A673 (cell line): ENCODE measurements at regions not wholly inside any gene's neighbourhood (a gene's known extent, or its start where the extent isn't known, plus 50 kb on each side); places are given as distances from the start of the nearest gene placed in this dataset.
A peak's percentile ranks its signal among the peaks of the same experiment; 100 is the strongest.

ENCODE experiments used
- BruUV-seq: library from RNA; stranded (reverse); fragments of 400-500 nt; replicated peaks from 2 replicates; lab custom pipeline; 2021; lab: Mats Ljungman, UMichigan
- CTCF ChIA-PET: fragments of 300-600 bp; sonication (Branson Sonifier 250); formaldehyde crosslinking; loops from one replicate; lab custom pipeline; 2022; ENCODE audit warnings: antibody characterized with exemption; lab: Charles Lee
- POLR2A ChIA-PET: fragments of 300-600 bp; sonication (Branson Sonifier 250); formaldehyde crosslinking; loops from one replicate; lab custom pipeline; 2022; ENCODE audit warnings: antibody characterized with exemption; ENCODE audit not compliant: low non-redundant PET; lab: Charles Lee
- DNase-seq: peaks from one replicate; pipeline ENCODE4 v3.0.0-alpha.2; 2015; ENCODE audit warnings: low spot score
- H3K27ac ChIP-seq: fragments of 200-600 bp; sonication (generic); 2 replicates; pipeline ENCODE4 v1.5.1; 2016; ENCODE audit warnings: mixed run types, low read depth, mild to moderate bottlenecking, mixed read lengths, antibody characterized with exemption, low read length; ENCODE audit not compliant: poor library complexity, severe bottlenecking
- H3K27me3 ChIP-seq: fragments of 200-600 bp; sonication (generic); replicated peaks from 2 replicates; pipeline ENCODE4 v1.6.1; 2017; ENCODE audit warnings: mixed run types, low read depth, mild to moderate bottlenecking, mixed read lengths, antibody characterized with exemption, low read length; ENCODE audit not compliant: insufficient read depth, poor library complexity
- H3K36me3 ChIP-seq: fragments of 200-600 bp; sonication (generic); 2 replicates; pipeline ENCODE4 v1.6.1; 2016; ENCODE audit warnings: mixed run types, mild to moderate bottlenecking, mixed read lengths, antibody characterized with exemption, low read length; ENCODE audit not compliant: insufficient read depth, poor library complexity, severe bottlenecking
- H3K4me1 ChIP-seq: fragments of 200-600 bp; sonication (generic); 2 replicates; pipeline ENCODE4 v1.6.1; 2017; ENCODE audit warnings: mixed run types, mild to moderate bottlenecking, mixed read lengths, antibody characterized with exemption, low read length; ENCODE audit not compliant: insufficient read depth, poor library complexity, severe bottlenecking
- H3K4me3 ChIP-seq: fragments of 200-600 bp; sonication (generic); 2 replicates; pipeline ENCODE4 v1.5.1; 2016; ENCODE audit warnings: low read depth, mixed run types, mild to moderate bottlenecking, mixed read lengths, low read length; ENCODE audit not compliant: poor library complexity, severe bottlenecking
- H3K9me3 ChIP-seq: fragments of 200-600 bp; sonication (generic); 2 replicates; pipeline ENCODE4 v1.6.1; 2016; ENCODE audit warnings: mixed run types, low read depth, mild to moderate bottlenecking, mixed read lengths, antibody characterized with exemption, low read length; ENCODE audit not compliant: poor library complexity, severe bottlenecking
- CTCF ChIP-seq: fragments of 300-800, 200-600 bp; sonication (generic); conservative IDR thresholded peaks from 2 replicates; pipeline ENCODE4 v1.5.1; 2017; ENCODE audit warnings: low read depth, mild to moderate bottlenecking, antibody characterized with exemption, low read length, moderate library complexity, mixed read lengths
- EZH2 ChIP-seq: fragments of 200-600 bp; sonication (generic); IDR thresholded peaks from 2 replicates; pipeline ENCODE4 v1.6.1; 2017; ENCODE audit warnings: borderline replicate concordance, low read depth, mild to moderate bottlenecking, mixed read lengths, antibody characterized with exemption, low read length; ENCODE audit not compliant: poor library complexity, severe bottlenecking
- intact Hi-C: fragments of 100-400 bp; cut with micrococcal nuclease; formaldehyde crosslinking; loops from one replicate; pipeline ENCODE4 v1.10.0; 2022; ENCODE audit not compliant: unreplicated experiment

GRCh38 chr4:45345558-45345957 is 619.2 kb upstream of the GNPDA2 start:
- intact Hi-C loops, result no loop called here
- CTCF ChIA-PET, result no interaction called here

GRCh38 chr4:45331802-45332201 is 605.4 kb upstream of the GNPDA2 start:
- ChIA-PET CTCF (no interaction called here), POLR2A (no interaction called here)
- no peaks in the 10 kb centered on the region for H3K27me3 ChIP-seq
- intact Hi-C loops, result no loop called here
- no peaks in the 10 kb centered on the region for H3K9me3 ChIP-seq
- H3K4me3 ChIP-seq, result no peak overlapping the region
- no peak overlapping the region for H3K27ac ChIP-seq
- BruUV-seq, result no TSS peak
- DNase-seq, result no peak
- H3K36me3 ChIP-seq, result no peaks in the 10 kb centered on the region
- H3K4me1 ChIP-seq, result no peaks in the 10 kb centered on the region
- TF ChIP-seq CTCF (no peak), EZH2 (no peak)

More at GRCh38 chr4:45345558-45345957, 619.2 kb upstream of the GNPDA2 start:
- DNase-seq, result peak; percentile 73
- Histone ChIP-seq H3K27ac (peak overlapping the region; percentile 59), H3K4me1 (peaks cover 22% of the 10 kb centered on the region), H3K9me3 (no peaks in the 10 kb centered on the region), H3K27me3 (no peaks in the 10 kb centered on the region), H3K4me3 (peak overlapping the region; percentile 3), H3K36me3 (no peaks in the 10 kb centered on the region)
- POLR2A ChIA-PET, result no interaction called here
- no peak for TF ChIP-seq CTCF
- TF ChIP-seq EZH2, result no peak
- no TSS peak for BruUV-seq

GRCh38 chr4:45327544-45327943 is 601.2 kb upstream of the GNPDA2 start:
- CTCF ChIA-PET, result no interaction called here
- intact Hi-C loops, result no loop called here

More at GRCh38 chr4:45327544-45327943, 601.2 kb upstream of the GNPDA2 start:
- BruUV-seq, result no TSS peak
- Histone ChIP-seq H3K27ac (no peak overlapping the region), H3K36me3 (no peaks in the 10 kb centered on the region), H3K4me1 (no peaks in the 10 kb centered on the region), H3K4me3 (no peak overlapping the region), H3K9me3 (no peaks in the 10 kb centered on the region), H3K27me3 (no peaks in the 10 kb centered on the region)
- no peak for TF ChIP-seq EZH2
- TF ChIP-seq CTCF, result no peak
- POLR2A ChIA-PET, result no interaction called here
- DNase-seq, result no peak
